H1 (cell line): ENCODE measurements at regions not wholly inside any gene's neighbourhood (a gene's known extent, or its start where the extent isn't known, plus 50 kb on each side); places are given as distances from the start of the nearest gene placed in this dataset.

Source experiments
- CTCF ChIA-PET: fragments of 300-600 bp; sonication (Branson Sonifier 250); formaldehyde crosslinking; loops from one replicate; lab custom pipeline; 2021; ENCODE audit not compliant: partially characterized antibody; lab: Charles Lee
- POLR2A ChIA-PET: fragments of 300-600 bp; sonication (Branson Sonifier 250); formaldehyde crosslinking; loops from one replicate; lab custom pipeline; 2021; ENCODE audit warnings: inconsistent platforms; ENCODE audit not compliant: partially characterized antibody; lab: Charles Lee
- DNase-seq, 2 experiments: peaks; one replicate each; pipeline versions ENCODE4 v3.0.0 to v3.0.0-alpha.2; 2010 to 2022; ENCODE audit warnings: low spot score in 2 of 2, low read depth in 1 of 2, mixed read lengths in 1 of 2
- FAIRE-seq: peaks from 2 replicates; lab custom pipeline; 2011; peaks lifted over from hg19 to GRCh38; lab: Jason Lieb, UNC
- H2AFZ ChIP-seq: 2 replicates; pipeline ENCODE4 v1.8.1; 2012; ENCODE audit warnings: low read length, inconsistent platforms
- H2AK5ac ChIP-seq: 2 replicates; pipeline ENCODE4 v1.6.1; 2013; ENCODE audit warnings: low read depth, low read length
- H2BK120ac ChIP-seq: replicated peaks from 2 replicates; pipeline ENCODE3; 2013; ENCODE audit warnings: low read depth, low read length, inconsistent platforms
- H2BK12ac ChIP-seq: 2 replicates; pipeline ENCODE4 v1.6.1; 2013; ENCODE audit warnings: low read depth, low read length
- H2BK15ac ChIP-seq: 2 replicates; pipeline ENCODE4 v1.6.1; 2013; ENCODE audit warnings: low read length
- H2BK20ac ChIP-seq: 2 replicates; pipeline ENCODE4 v1.6.1; 2013; ENCODE audit warnings: low read length
- H2BK5ac ChIP-seq: 2 replicates; pipeline ENCODE4 v1.6.1; 2013; ENCODE audit warnings: low read depth, low read length
- H3K14ac ChIP-seq: 2 replicates; pipeline ENCODE4 v1.6.1; 2013; ENCODE audit warnings: inconsistent platforms; ENCODE audit not compliant: insufficient read length
- H3K18ac ChIP-seq: 2 replicates; pipeline ENCODE4 v1.6.1; 2013; ENCODE audit warnings: low read length; ENCODE audit errors: extremely low read depth
- H3K23ac ChIP-seq: 2 replicates; pipeline ENCODE4 v1.6.1; 2013; ENCODE audit warnings: inconsistent platforms; ENCODE audit not compliant: insufficient read length
- H3K23me2 ChIP-seq: 2 replicates; pipeline ENCODE4 v1.6.1; 2013; ENCODE audit warnings: low read depth, low read length
- H3K27ac ChIP-seq: 2 replicates; pipeline ENCODE4 v1.6.1; 2011; ENCODE audit warnings: low read depth, low read length, inconsistent platforms
- H3K27me3 ChIP-seq, 4 experiments: replicated peaks in 1 of 4; 1 replicate in 1 of 4; 2 replicates in 3 of 4; pipeline versions ENCODE4 v1.6.1 to v1.8.1; 2011 to 2013; ENCODE audit warnings: low read length in 3 of 4, mild to moderate bottlenecking in 3 of 4, inconsistent platforms in 2 of 4, mixed read lengths in 2 of 4, moderate library complexity in 1 of 4; ENCODE audit not compliant: control insufficient read depth in 3 of 4, insufficient read depth in 3 of 4; ENCODE audit errors: extremely low read depth in 1 of 4
- H3K36me3 ChIP-seq, 4 experiments: 2 replicates each; pipeline versions ENCODE4 v1.6.1 to v1.8.1; 2011 to 2013; ENCODE audit warnings: mild to moderate bottlenecking in 4 of 4, low read length in 3 of 4, moderate library complexity in 2 of 4, control low read depth in 1 of 4, inconsistent platforms in 1 of 4; ENCODE audit not compliant: insufficient read depth in 4 of 4, control insufficient read depth in 2 of 4
- H3K4ac ChIP-seq: replicated peaks from 2 replicates; pipeline ENCODE3; 2013; ENCODE audit warnings: low read length, low read depth, mixed read lengths, inconsistent platforms; ENCODE audit not compliant: insufficient read length
- H3K4me1 ChIP-seq, 4 experiments: replicated peaks in 1 of 4; 1 replicate in 1 of 4; 2 replicates in 3 of 4; pipeline versions ENCODE4 v1.6.1 to v1.8.1; 2011 to 2013; ENCODE audit warnings: low read length in 3 of 4, inconsistent platforms in 2 of 4, mixed read lengths in 1 of 4; ENCODE audit not compliant: insufficient read depth in 4 of 4, control insufficient read depth in 3 of 4
- H3K4me2 ChIP-seq, 2 experiments: 2 replicates each; pipeline versions ENCODE4 v1.6.1 to v1.8.1; 2011 to 2013; ENCODE audit warnings: low read depth in 2 of 2, low read length in 2 of 2, control low read depth in 1 of 2, inconsistent platforms in 1 of 2, mild to moderate bottlenecking in 1 of 2; ENCODE audit not compliant: insufficient read depth in 1 of 2
- H3K4me3 ChIP-seq, 4 experiments: fragments of 200-600, 300-600 bp in 1 of 4; sonication (generic), shearing (Covaris generic), sonication (Bioruptor Twin) in 1 of 4; 2 replicates each; pipeline versions ENCODE4 v1.5.1 to v1.8.1; 2011 to 2016; ENCODE audit warnings: low read length in 4 of 4, low read depth in 3 of 4, control low read depth in 2 of 4, inconsistent platforms in 2 of 4, mild to moderate bottlenecking in 2 of 4, mixed read lengths in 1 of 4, moderate library complexity in 1 of 4; ENCODE audit not compliant: insufficient read depth in 2 of 4; ENCODE audit errors: extremely low read depth in 1 of 4
- H3K56ac ChIP-seq: replicated peaks from 2 replicates; pipeline ENCODE3; 2013; ENCODE audit warnings: low read depth, mild to moderate bottlenecking, mixed read lengths, low read length, inconsistent platforms; ENCODE audit not compliant: insufficient read length
- H3K79me1 ChIP-seq: 2 replicates; pipeline ENCODE4 v1.6.1; 2013; ENCODE audit warnings: low read depth, low read length, control low read depth
- H3K79me2 ChIP-seq, 2 experiments: 2 replicates each; pipeline versions ENCODE4 v1.6.1 to v1.8.1; 2012 to 2013; ENCODE audit warnings: low read length in 2 of 2, mild to moderate bottlenecking in 2 of 2, inconsistent platforms in 1 of 2; ENCODE audit not compliant: insufficient read depth in 2 of 2, control insufficient read depth in 1 of 2
- H3K9ac ChIP-seq, 4 experiments: replicated peaks in 1 of 4; 1 replicate in 1 of 4; 2 replicates in 3 of 4; pipeline versions ENCODE4 v1.6.1 to v1.8.1; 2011 to 2013; ENCODE audit warnings: low read depth in 3 of 4, low read length in 3 of 4, control low read depth in 2 of 4, mild to moderate bottlenecking in 2 of 4, moderate library complexity in 2 of 4, inconsistent platforms in 1 of 4; ENCODE audit errors: extremely low read depth in 1 of 4
- H3K9me3 ChIP-seq, 2 experiments: 2 replicates each; pipeline versions ENCODE4 v1.6.1 to v1.8.1; 2012 to 2013; ENCODE audit warnings: mild to moderate bottlenecking in 2 of 2, moderate library complexity in 2 of 2, control low read depth in 1 of 2, inconsistent platforms in 1 of 2, low read depth in 1 of 2, low read length in 1 of 2, mixed read lengths in 1 of 2; ENCODE audit not compliant: insufficient read depth in 2 of 2
- H4K20me1 ChIP-seq, 2 experiments: replicated peaks in 1 of 2; 2 replicates each; pipeline versions ENCODE3 to v1.8.1; 2011 to 2013; ENCODE audit warnings: inconsistent platforms in 2 of 2, low read length in 2 of 2, mild to moderate bottlenecking in 1 of 2; ENCODE audit not compliant: insufficient read depth in 2 of 2, control insufficient read depth in 1 of 2
- H4K5ac ChIP-seq: 2 replicates; pipeline ENCODE4 v1.6.1; 2013; ENCODE audit warnings: low read length, low read depth, mixed read lengths, inconsistent platforms; ENCODE audit not compliant: insufficient read length
- H4K8ac ChIP-seq: 2 replicates; pipeline ENCODE4 v1.8.0; 2013; ENCODE audit warnings: mild to moderate bottlenecking, moderate library complexity, low read length, inconsistent platforms; ENCODE audit not compliant: insufficient read depth; ENCODE audit errors: extremely low read depth
- H4K91ac ChIP-seq: replicated peaks from 2 replicates; pipeline ENCODE3; 2013; ENCODE audit warnings: low read length, mixed read lengths, inconsistent platforms; ENCODE audit not compliant: insufficient read length
- BACH1 ChIP-seq: IDR thresholded peaks from 2 replicates; pipeline ENCODE4 v1.6.1; 2012; ENCODE audit warnings: low read length, improper control_type of control experiment
- CHD2 ChIP-seq: IDR thresholded peaks from 2 replicates; pipeline ENCODE4 v1.6.1; 2012; ENCODE audit warnings: low read length, improper control_type of control experiment
- CTBP2 ChIP-seq: IDR thresholded peaks from 2 replicates; pipeline ENCODE4 v1.7.0; 2011; ENCODE audit warnings: borderline replicate concordance, mild to moderate bottlenecking, moderate library complexity, mixed read lengths, low read length; ENCODE audit not compliant: insufficient read depth, insufficient read length
- GABPA ChIP-seq: IDR thresholded peaks from 2 replicates; pipeline ENCODE4 v1.6.1; 2011; ENCODE audit warnings: mild to moderate bottlenecking, low read length, moderate library complexity, borderline replicate concordance; ENCODE audit not compliant: insufficient read depth
- POLR2AphosphoS5 ChIP-seq: IDR thresholded peaks from 2 replicates; pipeline ENCODE4 v1.6.1; 2011; ENCODE audit warnings: low read depth, low read length
- POU5F1 ChIP-seq: IDR thresholded peaks from 2 replicates; pipeline ENCODE4 v1.6.1; 2011; ENCODE audit warnings: low read depth, mild to moderate bottlenecking, low read length, moderate library complexity
- WGBS, 2 experiments: shearing (Covaris generic) in 1 of 2; methylation state at CpG; one replicate each; pipeline versions ENCODE4 v1.1.6 to v1.1.7; 2013 to 2015; ENCODE audit warnings: low lambda C conversion rate in 2 of 2, mixed read lengths in 2 of 2, inconsistent platforms in 1 of 2, low coverage in 1 of 2, missing lambda C conversion rate in 1 of 2; ENCODE audit not compliant: insufficient replicate concordance in 2 of 2, insufficient coverage in 1 of 2, insufficient read length in 1 of 2; ENCODE audit errors: extremely low coverage in 1 of 2, missing lambda C conversion rate in 1 of 2; 5-methylcytosine and 5-hydroxymethylcytosine counted together

- H3K36me3 ChIP-seq: no peaks in the 10 kb centered on the region
- no peak overlapping the region for H2BK5ac ChIP-seq
- H2BK15ac ChIP-seq: peak overlapping the region; percentile 89; the same call in 1 of the 2 replicates
- no peak overlapping the region for H3K4me3 ChIP-seq
- H3K4me2 ChIP-seq: no peak overlapping the region
- WGBS, 2 experiments: 69% methylated on average over 3 of the region's 3 CpGs; no CpG with 5 or more reads in 1 of the 2 experiments
- H4K5ac ChIP-seq: no peak overlapping the region
- H3K9ac ChIP-seq: no peak overlapping the region
- no peak overlapping the region for H3K27ac ChIP-seq
- no peak overlapping the region for H3K18ac ChIP-seq
- peaks cover 0 to 4% (median 0%) of the 10 kb centered on the region in 4 experiments; a peak in 1 of 7 replicates for H3K27me3 ChIP-seq
- no peak overlapping the region for H3K23ac ChIP-seq
- peaks cover 4 to 10% (median 8%) of the 10 kb centered on the region in 4 experiments; a peak in 4 of 7 replicates for H3K4me1 ChIP-seq
- no peaks in the 10 kb centered on the region for H3K9me3 ChIP-seq
- TF ChIP-seq POU5F1 (no peak), CHD2 (no peak), POLR2AphosphoS5 (no peak), BACH1 (no peak), GABPA (no peak), CTBP2 (no peak)
- no peak overlapping the region for H2BK120ac ChIP-seq
- no peak overlapping the region for H4K91ac ChIP-seq
- no peak overlapping the region for H2BK12ac ChIP-seq
- no peak overlapping the region for H2AK5ac ChIP-seq
- no peak overlapping the region for H3K56ac ChIP-seq
- H3K23me2 ChIP-seq: no peaks in the 10 kb centered on the region; the same call in 1 of the 2 replicates
- H3K4ac ChIP-seq: no peak overlapping the region
- CTCF ChIA-PET: interaction anchor here (1.1 to 6.0 kb wide), 8 partner anchors 8 to 136 kb away, joined by 3 to 45 read pairs (median 4); partner anchors contain the start of gene PARP1
- H4K8ac ChIP-seq: no peak overlapping the region
- no peaks in the 10 kb centered on the region for H3K79me1 ChIP-seq
- no peak overlapping the region for H2AFZ ChIP-seq
- POLR2A ChIA-PET: interaction anchor here (1.4 to 1.5 kb wide), 2 partner anchors 13 to 22 kb away, joined by 3 to 5 read pairs; no protein-coding TSS in a partner anchor
- H3K79me2 ChIP-seq: no peaks in the 10 kb centered on the region
- DNase-seq (no peak), FAIRE-seq (no peak)
- peak overlapping the region; percentile 96; the same call in 1 of the 2 replicates for H2BK20ac ChIP-seq
- no peak overlapping the region for H3K14ac ChIP-seq
- no peaks in the 10 kb centered on the region for H4K20me1 ChIP-seq
Measured at GRCh38 chr1:226474041-226474440, 66.1 kb upstream of the PARP1 start.
